ENCODE measurements at regions not wholly inside any gene's neighbourhood (a gene's known extent, or its start where the extent isn't known, plus 50 kb on each side); places are given as distances from the start of the nearest gene placed in this dataset.

GRCh38 chr5:135243556-135244285 is 155.3 kb downstream of the MACROH2A1 start:
- no peak overlapping the region for H2BK120ac ChIP-seq (ENCODE audit: low read depth, low read length, poor library complexity, severe bottlenecking)
- no peak overlapping the region for H3K56ac ChIP-seq (ENCODE audit: insufficient read length, low read depth, low read length)
- no peaks in the 10 kb centered on the region for H3K79me2 ChIP-seq (ENCODE audit: insufficient read depth, low read length)
- H3K36me3 Mint-ChIP-seq (ENCODE audit: insufficient read depth in 1 of 3, low read depth in 3 of 3) = no peaks in the 10 kb centered on the region
- H3K27ac Mint-ChIP-seq = no peak overlapping the region
- no peak overlapping the region for H3K9ac ChIP-seq (ENCODE audit: extremely low read depth, insufficient read length, low read length)
- no peak overlapping the region for H3K4me3 Mint-ChIP-seq
- no peak overlapping the region for H3K23ac ChIP-seq (ENCODE audit: insufficient read length, low read depth, low read length)
- no peaks in the 10 kb centered on the region for H3K9me3 ChIP-seq (ENCODE audit: control insufficient read depth, low read depth, low read length)
- no peak overlapping the region for H2BK5ac ChIP-seq (ENCODE audit: insufficient read length, low read length)
- no peak overlapping the region for H4K5ac ChIP-seq (ENCODE audit: insufficient read length, low read depth, low read length)
- no peak overlapping the region; the same call in 1 of the 2 replicates for H3K14ac ChIP-seq (ENCODE audit: insufficient read depth, low read length)
- no peak overlapping the region for H2AFZ ChIP-seq (ENCODE audit: low read length)
- no peak overlapping the region for H4K8ac ChIP-seq (replicated peaks; ENCODE audit: insufficient read length, low read depth, low read length)
- DNase-seq = peak; percentile 8
- H2BK12ac ChIP-seq (ENCODE audit: insufficient read length, low read depth, low read length) = no peak overlapping the region
- H3K4me1 Mint-ChIP-seq = peaks cover 20 to 21% of the 10 kb centered on the region in 2 experiments
- H3K9me3 Mint-ChIP-seq = no peaks in the 10 kb centered on the region
- no peak overlapping the region for H3K4me2 ChIP-seq (ENCODE audit: insufficient read depth, insufficient read length, low read length)
- no peak overlapping the region for H2BK20ac ChIP-seq (ENCODE audit: low read depth, low read length, poor library complexity, severe bottlenecking)
- H3K27me3 ChIP-seq (ENCODE audit: insufficient read depth, low read length) = no peaks in the 10 kb centered on the region
- TF ChIP-seq CTCF (conservative IDR thresholded peaks at IDR 0.05) = no peak
- H3K27ac ChIP-seq (ENCODE audit: insufficient read length, low read depth, low read length) = no peak overlapping the region
- no peaks in the 10 kb centered on the region for H3K23me2 ChIP-seq (ENCODE audit: insufficient read length, low read depth, low read length, poor library complexity, severe bottlenecking)
- H2AK5ac ChIP-seq (ENCODE audit: insufficient read length, low read length) = no peak overlapping the region
- H2BK15ac ChIP-seq (ENCODE audit: low read depth, low read length) = no peak overlapping the region
- no peaks in the 10 kb centered on the region for H3K79me1 ChIP-seq (ENCODE audit: insufficient read depth, low read depth, low read length, poor library complexity, severe bottlenecking)
- H3K27me3 Mint-ChIP-seq (ENCODE audit: low read depth) = peaks cover 5% of the 10 kb centered on the region
- WGBS (ENCODE audit: extremely low coverage, insufficient read length, low lambda C conversion rate) = no CpG with 5 or more reads among the region's 22 CpGs
- no peaks in the 10 kb centered on the region for H4K20me1 ChIP-seq (ENCODE audit: control insufficient read depth, insufficient read depth, insufficient read length)
- no peak overlapping the region for H4K91ac ChIP-seq (ENCODE audit: insufficient read length, low read depth, low read length)
- H3K4me1 ChIP-seq (ENCODE audit: insufficient read depth, low read length) = no peaks in the 10 kb centered on the region
- H3K18ac ChIP-seq (ENCODE audit: insufficient read length, low read depth, low read length) = no peak overlapping the region
- no peak overlapping the region for H3T11ph ChIP-seq (ENCODE audit: low read length)
- no peak overlapping the region for H3K4ac ChIP-seq (ENCODE audit: low read depth, low read length)
